Keratinocyte (primary cell): ENCODE measurements at regions not wholly inside any gene's neighbourhood (a gene's known extent, or its start where the extent isn't known, plus 50 kb on each side); places are given as distances from the start of the nearest gene placed in this dataset.

Experiments used
- DNase-seq: peaks from one replicate; pipeline ENCODE4 v3.0.0-alpha.2; 2011; ENCODE audit warnings: low read depth, missing footprints, low spot score
- FAIRE-seq: peaks from 2 replicates; lab custom pipeline; 2011; peaks lifted over from hg19 to GRCh38; lab: Jason Lieb, UNC
- H2AFZ ChIP-seq: 2 replicates; pipeline ENCODE4 v1.6.0; 2012; ENCODE audit warnings: low read length, control low read depth, inconsistent platforms; ENCODE audit not compliant: control insufficient read depth
- H3K27ac ChIP-seq: 2 replicates; pipeline ENCODE4 v1.5.1; 2011; ENCODE audit warnings: low read length; ENCODE audit not compliant: control insufficient read depth, insufficient read depth
- H3K27me3 ChIP-seq: 3 replicates; pipeline ENCODE4 v1.6.0; 2011; ENCODE audit warnings: low read length; ENCODE audit not compliant: control insufficient read depth, insufficient read depth; ENCODE audit errors: extremely low read depth
- H3K36me3 ChIP-seq, 2 experiments: 2 replicates in 1 of 2; 3 replicates in 1 of 2; pipeline ENCODE4 v1.5.1; 2011; ENCODE audit warnings: low read length in 2 of 2, mild to moderate bottlenecking in 1 of 2; ENCODE audit not compliant: control insufficient read depth in 2 of 2, insufficient read depth in 2 of 2; ENCODE audit errors: extremely low read depth in 1 of 2
- H3K4me1 ChIP-seq: 3 replicates; pipeline ENCODE4 v1.5.1; 2011; ENCODE audit warnings: low read length; ENCODE audit not compliant: control insufficient read depth, insufficient read depth; ENCODE audit errors: extremely low read depth
- H3K4me2 ChIP-seq: 3 replicates; pipeline ENCODE4 v1.6.0; 2011; ENCODE audit warnings: low read depth, low read length; ENCODE audit not compliant: control insufficient read depth, insufficient read depth; ENCODE audit errors: extremely low read depth
- H3K4me3 ChIP-seq, 3 experiments: fragments of 200-600 bp in 1 of 3; sonication (generic) in 1 of 3; 2 replicates in 2 of 3; 3 replicates in 1 of 3; pipeline ENCODE4 v1.5.1; 2011 to 2016; ENCODE audit warnings: low read length in 3 of 3, mild to moderate bottlenecking in 3 of 3, control low read depth in 2 of 3, inconsistent platforms in 1 of 3, low read depth in 1 of 3, mixed read lengths in 1 of 3, mixed run types in 1 of 3, moderate library complexity in 1 of 3; ENCODE audit not compliant: control insufficient read depth in 2 of 3, insufficient read depth in 2 of 3; ENCODE audit errors: extremely low read depth in 1 of 3
- H3K79me2 ChIP-seq: 2 replicates; pipeline ENCODE4 v1.6.0; 2012; ENCODE audit warnings: low read length; ENCODE audit not compliant: control insufficient read depth, insufficient read depth
- H3K9ac ChIP-seq: 3 replicates; pipeline ENCODE4 v1.6.0; 2011; ENCODE audit warnings: low read length; ENCODE audit not compliant: control insufficient read depth, insufficient read depth; ENCODE audit errors: extremely low read depth
- H3K9me1 ChIP-seq: 3 replicates; pipeline ENCODE4 v1.6.0; 2011; ENCODE audit warnings: low read length; ENCODE audit not compliant: control insufficient read depth, insufficient read depth; ENCODE audit errors: extremely low read depth
- H3K9me3 ChIP-seq: 2 replicates; pipeline ENCODE4 v1.5.1; 2012; ENCODE audit warnings: low read depth, low read length; ENCODE audit not compliant: control insufficient read depth
- H4K20me1 ChIP-seq: 3 replicates; pipeline ENCODE4 v1.6.0; 2011; ENCODE audit warnings: low read length; ENCODE audit not compliant: control insufficient read depth, insufficient read depth; ENCODE audit errors: extremely low read depth
- CTCF ChIP-seq, 3 experiments: IDR thresholded peaks in 1 of 3; conservative IDR thresholded peaks in 1 of 3; optimal IDR thresholded peaks in 1 of 3; 2 replicates in 2 of 3; 3 replicates in 1 of 3; pipeline versions ENCODE3 to v1.5.1; 2011; ENCODE audit warnings: low read length in 3 of 3, mild to moderate bottlenecking in 3 of 3, moderate library complexity in 2 of 3, control low read depth in 1 of 3, inconsistent platforms in 1 of 3; ENCODE audit not compliant: insufficient read depth in 2 of 3; ENCODE audit errors: extremely low read depth in 1 of 3
- EZH2 ChIP-seq: IDR thresholded peaks from one replicate; pipeline ENCODE4 v1.6.1; 2012; ENCODE audit warnings: inconsistent platforms, mild to moderate bottlenecking, low read length, moderate library complexity
- dilution Hi-C: fragments of 300-500 bp; cut with MboI; formaldehyde crosslinking; loops from one replicate; pipeline ENCODE4 v1.7.0; 2020; ENCODE audit warnings: low sequenced_read_pairs; ENCODE audit not compliant: extremely low pct_ligation_motif_present

DNA sequence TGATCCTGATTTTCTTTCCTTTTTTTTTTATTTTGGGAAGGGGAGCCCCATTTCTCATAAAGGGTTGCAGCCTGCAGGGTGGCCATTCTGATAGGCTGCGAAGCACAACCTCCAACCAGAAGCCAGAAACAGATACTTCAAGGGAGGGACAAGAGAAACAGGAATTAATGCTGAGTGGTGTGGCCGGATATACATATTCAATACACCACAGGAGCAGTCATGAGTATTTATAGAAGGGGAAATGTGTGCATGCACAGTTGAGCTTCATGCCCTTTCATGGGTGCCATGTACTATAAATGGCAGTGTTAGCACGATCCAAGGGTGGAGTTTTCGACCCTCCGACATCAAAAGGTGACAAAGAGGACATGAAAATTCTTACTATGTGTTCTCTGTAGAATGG is 320.8 kb downstream of the CBLN1 start:
- H3K27me3 ChIP-seq: no peaks in the 10 kb centered on the region
- DNase-seq (no peak), FAIRE-seq (peak; percentile 64)
- H3K9me3 ChIP-seq: no peaks in the 10 kb centered on the region
- H3K27ac ChIP-seq: peak overlapping the region; percentile 11
- TF ChIP-seq EZH2: no peak
- TF ChIP-seq CTCF (optimal IDR thresholded peaks at IDR 0.05 in 1 of 3, IDR thresholded peaks at IDR 0.05 in 1 of 3, conservative IDR thresholded peaks at IDR 0.05 in 1 of 3; ENCODE audit: extremely low read depth in 1 of 3, insufficient read depth in 2 of 3, low read length in 3 of 3): no peak
- no peaks in the 10 kb centered on the region for H3K36me3 ChIP-seq
- H2AFZ ChIP-seq: no peak overlapping the region
- dilution Hi-C loops: no loop called here
- H4K20me1 ChIP-seq: no peaks in the 10 kb centered on the region
- no peak overlapping the region for H3K9ac ChIP-seq
- H3K79me2 ChIP-seq: no peaks in the 10 kb centered on the region
- H3K9me1 ChIP-seq: no peaks in the 10 kb centered on the region
- H3K4me2 ChIP-seq: no peak overlapping the region
- no peak overlapping the region for H3K4me3 ChIP-seq
- H3K4me1 ChIP-seq: peaks cover 60% of the 10 kb centered on the region

DNA sequence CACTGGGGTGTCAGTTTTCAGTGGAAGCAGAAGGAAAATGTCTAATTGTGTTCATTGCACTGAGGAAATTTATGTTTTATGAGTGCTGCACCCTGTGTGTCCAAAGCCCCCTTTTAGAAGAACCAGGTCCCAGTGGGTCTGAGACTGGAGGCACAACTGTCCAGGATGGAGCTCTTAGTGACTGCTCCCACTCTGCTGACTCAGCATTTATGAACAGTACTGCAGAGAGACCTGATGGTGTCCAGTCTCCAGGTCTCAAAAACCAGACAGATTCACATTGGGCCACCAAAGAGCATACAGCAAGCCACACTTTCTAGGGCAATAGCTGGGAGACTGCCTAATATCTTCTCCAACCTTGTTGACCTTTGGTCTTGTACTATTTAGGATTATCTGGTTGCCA is 321.9 kb downstream of the CBLN1 start:
- Histone ChIP-seq H3K79me2 (no peaks in the 10 kb centered on the region), H3K4me1 (peaks cover 50% of the 10 kb centered on the region), H3K27me3 (no peaks in the 10 kb centered on the region), H3K4me2 (no peak overlapping the region), H3K36me3 (no peaks in the 10 kb centered on the region), H3K4me3 (no peak overlapping the region), H3K9me1 (no peaks in the 10 kb centered on the region), H3K9me3 (no peaks in the 10 kb centered on the region), H2AFZ (no peak overlapping the region), H4K20me1 (no peaks in the 10 kb centered on the region), H3K27ac (no peak overlapping the region), H3K9ac (no peak overlapping the region)
- FAIRE-seq (peak; percentile 23), DNase-seq (no peak)
- TF ChIP-seq CTCF (optimal IDR thresholded peaks at IDR 0.05 in 1 of 3, IDR thresholded peaks at IDR 0.05 in 1 of 3, conservative IDR thresholded peaks at IDR 0.05 in 1 of 3; ENCODE audit: extremely low read depth in 1 of 3, insufficient read depth in 2 of 3, low read length in 3 of 3): no peak
- no peak for TF ChIP-seq EZH2
- dilution Hi-C loops: no loop called here
